OCI-LY7 (cell line): ENCODE measurements at regions not wholly inside any gene's neighbourhood (a gene's known extent, or its start where the extent isn't known, plus 50 kb on each side); places are given as distances from the start of the nearest gene placed in this dataset.

ENCODE experiments used
- BruUV-seq: library from RNA; stranded (reverse); fragments of 400-500 nt; replicated peaks from 2 replicates; lab custom pipeline; 2021; lab: Mats Ljungman, UMichigan
- CTCF ChIA-PET: fragments of 300-600 bp; sonication (Branson Sonifier 250); formaldehyde crosslinking; loops from one replicate; lab custom pipeline; 2022; ENCODE audit warnings: antibody characterized with exemption; ENCODE audit not compliant: unreplicated experiment; lab: Charles Lee
- POLR2A ChIA-PET: fragments of 300-600 bp; sonication (Branson Sonifier 250); formaldehyde crosslinking; loops from one replicate; lab custom pipeline; 2022; ENCODE audit warnings: antibody characterized with exemption; lab: Charles Lee
- DNase-seq: peaks from one replicate; pipeline ENCODE4 v3.0.0-alpha.2; 2015; ENCODE audit warnings: low spot score
- H2AFZ ChIP-seq: fragments of 200-600 bp; sonication (generic), shearing (Covaris generic); 2 replicates; pipeline ENCODE4 v1.6.1; 2014; ENCODE audit warnings: mild to moderate bottlenecking, antibody characterized with exemption, low read length, moderate library complexity
- H3K27ac ChIP-seq: fragments of 200-600 bp; sonication (generic); 2 replicates; pipeline ENCODE4 v1.5.1; 2014; ENCODE audit warnings: mixed run types, low read depth, mild to moderate bottlenecking, moderate library complexity, low read length, inconsistent platforms; ENCODE audit not compliant: poor library complexity, severe bottlenecking
- H3K36me3 ChIP-seq: fragments of 200-600 bp; sonication (generic); 2 replicates; pipeline ENCODE4 v1.6.1; 2014; ENCODE audit warnings: mild to moderate bottlenecking, antibody characterized with exemption, low read length, moderate library complexity, mixed read lengths; ENCODE audit not compliant: insufficient read depth
- H3K4me1 ChIP-seq: fragments of 200-600 bp; sonication (generic); 2 replicates; pipeline ENCODE4 v1.5.1; 2014; ENCODE audit warnings: mild to moderate bottlenecking, low read length; ENCODE audit not compliant: insufficient read depth, poor library complexity, severe bottlenecking
- H3K4me2 ChIP-seq: fragments of 200-600 bp; sonication (generic); 2 replicates; pipeline ENCODE4 v1.6.1; 2014; ENCODE audit warnings: mild to moderate bottlenecking, low read length
- H3K4me3 ChIP-seq: fragments of 200-600 bp; sonication (generic); 2 replicates; pipeline ENCODE4 v1.5.1; 2014; ENCODE audit warnings: mild to moderate bottlenecking, low read depth, low read length; ENCODE audit not compliant: poor library complexity, severe bottlenecking
- H3K79me2 ChIP-seq: fragments of 200-600 bp; sonication (generic); 2 replicates; pipeline ENCODE4 v1.6.1; 2016; ENCODE audit warnings: low read depth, mild to moderate bottlenecking, low read length, moderate library complexity, mixed read lengths; ENCODE audit not compliant: insufficient read depth
- H3K9me2 ChIP-seq: fragments of 200-600 bp; sonication (generic); 2 replicates; pipeline ENCODE4 v1.6.1; 2016; ENCODE audit warnings: mild to moderate bottlenecking, low read length, mixed read lengths; ENCODE audit not compliant: insufficient read depth
- H3K9me3 ChIP-seq: fragments of 200-600 bp; sonication (generic); 2 replicates; pipeline ENCODE4 v1.6.1; 2014; ENCODE audit warnings: mild to moderate bottlenecking, mixed run types, low read length, mixed read lengths
- H4K20me1 ChIP-seq: fragments of 200-600 bp; sonication (generic); 2 replicates; pipeline ENCODE4 v1.6.1; 2014; ENCODE audit warnings: mild to moderate bottlenecking, antibody characterized with exemption, low read length, moderate library complexity, mixed read lengths; ENCODE audit not compliant: insufficient read depth
- CTCF ChIP-seq: fragments of 200-600 bp; sonication (generic); conservative IDR thresholded peaks from 2 replicates; pipeline ENCODE4 v1.5.1; 2014; ENCODE audit warnings: mild to moderate bottlenecking, antibody characterized with exemption, low read length, moderate library complexity, mixed read lengths
- EZH2phosphoT487 ChIP-seq: fragments of 200-600 bp; sonication (generic); IDR thresholded peaks from 2 replicates; pipeline ENCODE4 v1.6.1; 2018; ENCODE audit warnings: low read depth, borderline replicate concordance, mild to moderate bottlenecking, mixed run types, antibody characterized with exemption, low read length, moderate library complexity, mixed read lengths
- intact Hi-C: fragments of 100-400 bp; cut with micrococcal nuclease; formaldehyde crosslinking; loops from one replicate; pipeline ENCODE4 v1.10.0; 2022; ENCODE audit not compliant: unreplicated experiment

- no peaks in the 10 kb centered on the region for H4K20me1 ChIP-seq
- DNase-seq: no peak
- no peak overlapping the region for H3K4me2 ChIP-seq
- H3K4me3 ChIP-seq: no peak overlapping the region
- no TSS peak for BruUV-seq
- POLR2A ChIA-PET: no interaction called here
- no peaks in the 10 kb centered on the region for H3K36me3 ChIP-seq
- no peaks in the 10 kb centered on the region for H3K9me3 ChIP-seq
- TF ChIP-seq EZH2phosphoT487 (no peak), CTCF (no peak)
- intact Hi-C loops: no loop called here
- H3K79me2 ChIP-seq: no peaks in the 10 kb centered on the region
- no peak overlapping the region for H2AFZ ChIP-seq
- CTCF ChIA-PET: no interaction called here
- no peaks in the 10 kb centered on the region for H3K9me2 ChIP-seq
- H3K4me1 ChIP-seq: no peaks in the 10 kb centered on the region
- no peak overlapping the region for H3K27ac ChIP-seq
Measured at GRCh38 chr13:76000131-76000530, 364.0 kb downstream of the LMO7 start.

DNA sequence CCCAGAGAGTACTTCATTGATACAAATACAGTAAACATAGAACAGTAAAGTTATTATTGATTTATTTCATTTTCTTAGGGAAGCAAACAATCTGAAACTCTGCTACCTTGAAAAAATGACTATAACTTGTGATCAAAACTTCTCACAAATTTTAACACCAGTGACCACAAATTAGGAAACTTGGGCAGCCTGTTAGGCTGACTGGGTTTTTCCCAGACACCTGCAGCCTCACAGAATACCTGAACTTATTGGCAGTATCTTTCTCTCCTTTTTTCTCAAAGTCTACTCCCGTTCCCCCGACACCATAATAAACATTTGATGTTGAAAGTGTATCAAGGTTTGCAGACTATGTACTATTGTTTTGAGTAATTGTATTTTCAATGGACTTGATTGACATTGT is 360.5 kb downstream of the LMO7 start:
- no peak for TF ChIP-seq CTCF
- Histone ChIP-seq H3K4me3 (no peak overlapping the region), H3K9me2 (no peaks in the 10 kb centered on the region; the same call in 1 of the 2 replicates), H3K4me2 (no peak overlapping the region), H3K36me3 (no peaks in the 10 kb centered on the region), H3K9me3 (no peaks in the 10 kb centered on the region), H3K27ac (no peak overlapping the region), H2AFZ (no peak overlapping the region), H4K20me1 (no peaks in the 10 kb centered on the region), H3K4me1 (no peaks in the 10 kb centered on the region), H3K79me2 (no peaks in the 10 kb centered on the region)
- CTCF ChIA-PET: no interaction called here
- intact Hi-C loops: no loop called here
- DNase-seq: no peak
- BruUV-seq: no TSS peak
- POLR2A ChIA-PET: interaction anchor here (0.5 kb wide), 1 partner anchor 38 kb away, joined by 3 read pairs; no protein-coding TSS in a partner anchor

DNA sequence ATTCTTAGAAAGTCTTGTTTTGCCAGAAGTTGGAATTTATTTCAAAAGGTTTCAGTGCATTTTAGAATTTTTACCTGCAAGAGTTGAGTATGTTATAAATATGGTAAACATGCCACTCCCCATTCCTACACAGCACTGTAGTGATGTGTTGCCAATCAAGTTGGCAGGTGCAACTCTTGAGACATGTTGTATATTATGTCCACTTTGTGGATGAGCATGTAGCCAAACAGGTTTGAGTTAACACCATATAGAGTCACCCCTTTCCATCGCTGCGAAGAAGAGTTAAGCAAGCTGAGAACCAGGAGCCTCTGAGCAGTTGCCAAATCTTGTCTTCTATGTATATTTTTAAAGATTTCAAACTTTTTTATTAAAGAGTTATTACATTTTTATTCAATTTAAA is 359.8 kb downstream of the LMO7 start:
- no peaks in the 10 kb centered on the region for H3K9me3 ChIP-seq
- no peaks in the 10 kb centered on the region for H3K79me2 ChIP-seq
- intact Hi-C loops: no loop called here
- POLR2A ChIA-PET: interaction anchor here (0.7 kb wide), 1 partner anchor 1840 kb away, joined by 3 read pairs; no protein-coding TSS in a partner anchor
- no peak overlapping the region for H2AFZ ChIP-seq
- no peak overlapping the region for H3K27ac ChIP-seq
- BruUV-seq: no TSS peak
- H3K4me2 ChIP-seq: no peak overlapping the region
- DNase-seq: no peak
- no peaks in the 10 kb centered on the region; the same call in 1 of the 2 replicates for H3K9me2 ChIP-seq
- no peaks in the 10 kb centered on the region for H3K4me1 ChIP-seq
- CTCF ChIA-PET: no interaction called here
- no peak overlapping the region for H3K4me3 ChIP-seq
- H4K20me1 ChIP-seq: no peaks in the 10 kb centered on the region
- H3K36me3 ChIP-seq: no peaks in the 10 kb centered on the region
- no peak for TF ChIP-seq EZH2phosphoT487
- TF ChIP-seq CTCF: no peak
